H1 (cell line): ENCODE measurements at regions not wholly inside any gene's neighbourhood (a gene's known extent, or its start where the extent isn't known, plus 50 kb on each side); places are given as distances from the start of the nearest gene placed in this dataset.

Experiments used
- BRCA1 ChIP-seq: IDR thresholded peaks from 2 replicates; pipeline ENCODE4 v1.6.1; 2012; ENCODE audit warnings: low read depth, low read length, improper control_type of control experiment
- CBX5 ChIP-seq: fragments of 300-800, 300-1000 bp; sonication (generic); IDR thresholded peaks from 2 replicates; pipeline ENCODE4 v1.7.1; 2016; ENCODE audit warnings: antibody characterized with exemption, low read length, low read depth
- CEBPB ChIP-seq: IDR thresholded peaks from 2 replicates; pipeline ENCODE4 v1.6.1; 2012; ENCODE audit warnings: low read depth, low read length
- CTCF ChIP-seq, 3 experiments: IDR thresholded peaks; 1 replicate in 2 of 3; 2 replicates in 1 of 3; pipeline versions ENCODE4 v1.5.1 to v1.6.1; 2011; ENCODE audit warnings: low read length in 3 of 3, mild to moderate bottlenecking in 3 of 3, inconsistent platforms in 2 of 3, low read depth in 1 of 3, moderate library complexity in 1 of 3; ENCODE audit not compliant: insufficient read depth in 1 of 3; ENCODE audit errors: control extremely low read depth in 1 of 3
- FOSL1 ChIP-seq: IDR thresholded peaks from 2 replicates; pipeline ENCODE4 v1.6.1; 2011; ENCODE audit warnings: mild to moderate bottlenecking, low read depth, low read length, moderate library complexity; ENCODE audit not compliant: insufficient read depth
- GTF2F1 ChIP-seq: IDR thresholded peaks from 2 replicates; pipeline ENCODE4 v1.6.1; 2012; ENCODE audit warnings: low read depth, low read length, improper control_type of control experiment, borderline replicate concordance
- POLR2A ChIP-seq, 2 experiments: IDR thresholded peaks; 1 replicate in 1 of 2; 2 replicates in 1 of 2; pipeline ENCODE4 v1.6.1; 2011; ENCODE audit warnings: low read depth in 2 of 2, low read length in 2 of 2, mild to moderate bottlenecking in 2 of 2; ENCODE audit errors: control extremely low read depth in 1 of 2
- RFX5 ChIP-seq: IDR thresholded peaks from 2 replicates; pipeline ENCODE4 v1.6.1; 2011; ENCODE audit warnings: low read depth, low read length, improper control_type of control experiment, borderline replicate concordance
- TAF1 ChIP-seq: IDR thresholded peaks from 2 replicates; pipeline ENCODE4 v1.6.1; 2011; ENCODE audit warnings: mild to moderate bottlenecking, low read depth, low read length

DNA sequence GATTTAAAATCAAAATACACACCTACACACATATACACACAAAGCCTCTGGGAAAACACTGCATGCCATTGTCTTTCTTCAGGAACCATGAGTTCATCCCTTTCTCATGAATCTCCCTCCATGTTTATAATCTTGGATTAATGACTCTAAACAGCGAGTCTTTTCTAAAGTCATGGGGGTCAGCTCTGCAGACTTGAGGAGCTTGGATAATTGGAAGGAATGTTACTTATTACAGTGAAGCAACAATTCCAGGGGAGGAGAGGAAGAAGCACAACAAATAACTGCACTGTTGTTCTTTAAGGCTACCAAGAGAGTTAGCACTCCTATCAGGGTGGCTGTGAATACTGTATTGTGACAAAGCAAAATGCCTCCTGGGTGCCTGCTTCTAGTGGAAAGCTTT, 444.7 kb downstream of the ANXA1 start:
- TF ChIP-seq POLR2A (IDR thresholded peaks at IDR 0.05; ENCODE audit: control extremely low read depth in 1 of 2, low read depth in 2 of 2, low read length in 2 of 2) (no peak), FOSL1 (no peak), CTCF (IDR thresholded peaks at IDR 0.05; ENCODE audit: control extremely low read depth in 1 of 3, insufficient read depth in 1 of 3, low read depth in 1 of 3, low read length in 3 of 3) (no peak), TAF1 (no peak), RFX5 (no peak), CBX5 (no peak), BRCA1 (no peak), GTF2F1 (no peak), CEBPB (no peak)
